ENCODE measurements at regions not wholly inside any gene's neighbourhood (a gene's known extent, or its start where the extent isn't known, plus 50 kb on each side); places are given as distances from the start of the nearest gene placed in this dataset.
"Not testable (repeated sequence)": the region's sequence is repeated elsewhere in the genome, so short reads cannot be mapped to it uniquely, and the experiment has no call there.

- no peak for DNase-seq (ENCODE audit: low spot score)
- Mint-ChIP-seq H3K36me3 (ENCODE audit: low read depth, unreplicated experiment) (no peaks in the 10 kb centered on the region), H3K4me1 (ENCODE audit: unreplicated experiment) (no peaks in the 10 kb centered on the region), H3K4me3 (ENCODE audit: unreplicated experiment) (no peak overlapping the region), H3K27ac (ENCODE audit: unreplicated experiment) (no peak overlapping the region), H3K27me3 (ENCODE audit: unreplicated experiment) (no peaks in the 10 kb centered on the region), H3K9me3 (ENCODE audit: unreplicated experiment) (no peaks in the 10 kb centered on the region)
- no peak for TF ChIP-seq CTCF (IDR thresholded peaks at IDR 0.05; ENCODE audit: unreplicated experiment)
Measured at GRCh38 chr6:128704601-128705000, 178.3 kb upstream of the LAMA2 start.

GRCh38 chr6:128703794-128704193 is 179.1 kb upstream of the LAMA2 start:
- H3K36me3 Mint-ChIP-seq (ENCODE audit: low read depth, unreplicated experiment); DNase-seq (ENCODE audit: low spot score); H3K27me3 Mint-ChIP-seq (ENCODE audit: unreplicated experiment); H3K4me1 Mint-ChIP-seq (ENCODE audit: unreplicated experiment); H3K4me3 Mint-ChIP-seq (ENCODE audit: unreplicated experiment); H3K27ac Mint-ChIP-seq (ENCODE audit: unreplicated experiment); H3K9me3 Mint-ChIP-seq (ENCODE audit: unreplicated experiment): not testable (repeated sequence)

- DNase-seq (ENCODE audit: low spot score), result no peak
- no peak overlapping the region for H3K27ac Mint-ChIP-seq (ENCODE audit: unreplicated experiment)
- no peaks in the 10 kb centered on the region for H3K9me3 Mint-ChIP-seq (ENCODE audit: unreplicated experiment)
- TF ChIP-seq CTCF (IDR thresholded peaks at IDR 0.05; ENCODE audit: unreplicated experiment), result no peak
- H3K4me3 Mint-ChIP-seq (ENCODE audit: unreplicated experiment), result no peak overlapping the region
- H3K4me1 Mint-ChIP-seq (ENCODE audit: unreplicated experiment), result peaks cover 14% of the 10 kb centered on the region
- H3K27me3 Mint-ChIP-seq (ENCODE audit: unreplicated experiment), result peaks cover 2% of the 10 kb centered on the region
- H3K36me3 Mint-ChIP-seq (ENCODE audit: low read depth, unreplicated experiment), result no peaks in the 10 kb centered on the region
Measured at GRCh38 chr6:128696691-128697689, 176.6 kb upstream of the PTPRK start.

- peak overlapping the region; percentile 27 for H3K27ac Mint-ChIP-seq (ENCODE audit: unreplicated experiment)
- peaks cover 15% of the 10 kb centered on the region for H3K4me1 Mint-ChIP-seq (ENCODE audit: unreplicated experiment)
- no peaks in the 10 kb centered on the region for H3K36me3 Mint-ChIP-seq (ENCODE audit: low read depth, unreplicated experiment)
- H3K4me3 Mint-ChIP-seq (ENCODE audit: unreplicated experiment), result no peak overlapping the region
- no peaks in the 10 kb centered on the region for H3K9me3 Mint-ChIP-seq (ENCODE audit: unreplicated experiment)
- peaks cover 2% of the 10 kb centered on the region for H3K27me3 Mint-ChIP-seq (ENCODE audit: unreplicated experiment)
- TF ChIP-seq CTCF (IDR thresholded peaks at IDR 0.05; ENCODE audit: unreplicated experiment), result no peak
- DNase-seq (ENCODE audit: low spot score), result no peak
Measured at GRCh38 chr6:128694303-128695009, 174.1 kb upstream of the PTPRK start.

- Mint-ChIP-seq H3K27me3 (ENCODE audit: unreplicated experiment) (no peaks in the 10 kb centered on the region), H3K36me3 (ENCODE audit: low read depth, unreplicated experiment) (no peaks in the 10 kb centered on the region), H3K27ac (ENCODE audit: unreplicated experiment) (no peak overlapping the region), H3K4me3 (ENCODE audit: unreplicated experiment) (no peak overlapping the region), H3K9me3 (ENCODE audit: unreplicated experiment) (no peaks in the 10 kb centered on the region), H3K4me1 (ENCODE audit: unreplicated experiment) (peaks cover 16% of the 10 kb centered on the region)
- no peak for TF ChIP-seq CTCF (IDR thresholded peaks at IDR 0.05; ENCODE audit: unreplicated experiment)
- DNase-seq (ENCODE audit: low spot score), result no peak
Measured at GRCh38 chr6:128690063-128690462, 169.7 kb upstream of the PTPRK start.
